Astrocyte of the cerebellum (primary cell): ENCODE measurements at regions not wholly inside any gene's neighbourhood (a gene's known extent, or its start where the extent isn't known, plus 50 kb on each side); places are given as distances from the start of the nearest gene placed in this dataset.
A peak's percentile ranks its signal among the peaks of the same experiment; 100 is the strongest.

ENCODE experiments used
- DNase-seq: peaks from one replicate; pipeline ENCODE4 v3.0.0-alpha.2; 2011; ENCODE audit warnings: low read depth
- H3K4me3 ChIP-seq: 2 replicates; pipeline ENCODE4 v1.5.1; 2011; ENCODE audit warnings: mild to moderate bottlenecking, low read depth, low read length, moderate library complexity
- in situ Hi-C: cut with HindIII; loops from 2 replicates; pipeline ENCODE4 v1.10.0; 2017; ENCODE audit warnings: low sequenced_read_pairs
- TF ChIP-seq, protein P1 (sequence below): IDR thresholded peaks from 2 replicates; pipeline ENCODE4 v1.5.1; 2012; ENCODE audit warnings: low read length, low read depth, moderate library complexity, mild to moderate bottlenecking; ENCODE audit errors: missing control alignments

DNA sequence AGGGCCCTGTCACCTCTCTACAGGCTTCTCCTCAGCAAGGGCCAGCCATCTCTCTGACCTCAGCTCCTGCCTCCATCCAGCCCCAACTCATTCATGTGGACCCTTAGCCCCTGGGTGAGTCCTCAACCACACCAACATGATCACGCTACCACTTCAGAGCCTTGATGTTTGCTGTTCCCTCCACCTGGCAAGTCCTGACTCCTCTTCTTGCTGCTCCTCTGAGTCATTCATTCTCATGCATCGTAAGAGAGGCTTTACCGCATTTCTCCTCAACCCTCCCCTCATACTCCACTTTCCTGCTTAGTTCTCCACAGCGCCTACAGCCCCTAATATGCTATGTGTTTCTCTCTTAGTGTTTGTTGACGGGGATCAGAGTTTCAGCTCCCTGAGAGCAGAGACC, 99.9 kb downstream of the C17orf67 start:
- H3K4me3 ChIP-seq = no peak overlapping the region
- TF ChIP-seq, protein P1, sequence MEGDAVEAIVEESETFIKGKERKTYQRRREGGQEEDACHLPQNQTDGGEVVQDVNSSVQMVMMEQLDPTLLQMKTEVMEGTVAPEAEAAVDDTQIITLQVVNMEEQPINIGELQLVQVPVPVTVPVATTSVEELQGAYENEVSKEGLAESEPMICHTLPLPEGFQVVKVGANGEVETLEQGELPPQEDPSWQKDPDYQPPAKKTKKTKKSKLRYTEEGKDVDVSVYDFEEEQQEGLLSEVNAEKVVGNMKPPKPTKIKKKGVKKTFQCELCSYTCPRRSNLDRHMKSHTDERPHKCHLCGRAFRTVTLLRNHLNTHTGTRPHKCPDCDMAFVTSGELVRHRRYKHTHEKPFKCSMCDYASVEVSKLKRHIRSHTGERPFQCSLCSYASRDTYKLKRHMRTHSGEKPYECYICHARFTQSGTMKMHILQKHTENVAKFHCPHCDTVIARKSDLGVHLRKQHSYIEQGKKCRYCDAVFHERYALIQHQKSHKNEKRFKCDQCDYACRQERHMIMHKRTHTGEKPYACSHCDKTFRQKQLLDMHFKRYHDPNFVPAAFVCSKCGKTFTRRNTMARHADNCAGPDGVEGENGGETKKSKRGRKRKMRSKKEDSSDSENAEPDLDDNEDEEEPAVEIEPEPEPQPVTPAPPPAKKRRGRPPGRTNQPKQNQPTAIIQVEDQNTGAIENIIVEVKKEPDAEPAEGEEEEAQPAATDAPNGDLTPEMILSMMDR = no peak
- in situ Hi-C loops = no loop called here
- DNase-seq = no peak

DNA sequence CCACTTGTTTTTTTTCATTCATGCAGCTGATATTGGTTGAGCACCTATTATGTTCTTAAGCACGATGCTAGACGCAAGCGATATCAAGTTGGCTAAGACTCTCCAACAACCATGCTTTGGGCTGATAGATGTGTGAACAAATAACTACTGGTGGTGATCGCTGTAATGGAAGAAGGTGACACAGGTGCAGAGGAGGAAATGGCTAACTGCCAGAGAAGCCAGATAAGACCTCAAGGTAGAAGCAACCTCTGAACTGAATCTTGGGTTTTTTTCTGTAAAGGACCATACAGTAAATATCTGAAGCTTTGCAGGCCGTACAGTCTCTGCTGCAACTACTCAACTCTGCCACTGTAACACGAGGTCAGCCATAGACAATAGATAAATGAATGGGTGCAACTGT, 97.9 kb downstream of the C17orf67 start:
- in situ Hi-C loops = no loop called here
- no peak for DNase-seq
- TF ChIP-seq, protein P1 = no peak
- no peak overlapping the region for H3K4me3 ChIP-seq

DNA sequence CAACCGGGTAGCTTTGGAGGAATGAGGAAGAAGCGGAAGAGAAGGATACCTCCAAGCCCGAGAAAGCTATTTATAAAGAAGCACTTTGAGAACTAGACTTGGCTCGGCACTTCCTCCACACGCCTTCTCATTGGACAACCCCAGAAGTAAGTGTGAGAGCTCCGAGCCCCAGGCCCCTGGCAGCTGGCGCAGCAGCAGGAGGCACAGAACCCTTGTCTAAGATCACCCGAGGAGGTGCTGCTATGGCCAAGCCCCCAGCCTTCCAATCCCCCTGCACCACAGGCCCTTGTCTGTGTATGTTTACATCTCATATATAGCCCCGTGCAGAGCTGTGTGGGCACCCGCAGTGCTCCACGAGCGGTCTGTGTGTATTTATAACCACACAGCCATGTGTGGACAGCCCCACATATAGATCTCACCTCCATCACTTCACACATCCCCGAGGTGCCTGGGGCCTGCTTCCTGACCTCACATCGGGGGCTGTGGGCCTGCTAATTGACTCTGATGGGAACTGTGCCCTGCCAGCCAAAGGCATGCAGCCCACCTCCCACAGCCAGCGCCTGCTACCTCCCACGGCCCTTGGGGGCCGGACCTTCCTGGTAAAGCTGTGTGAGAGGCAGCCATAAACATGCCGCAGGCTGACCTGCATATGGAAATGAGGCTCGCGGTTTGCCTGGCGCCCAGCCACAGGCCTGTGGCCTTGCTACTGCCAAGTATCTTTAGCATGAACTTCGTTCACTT, 96.1 kb downstream of the C17orf67 start:
- in situ Hi-C loops = no loop called here
- peak; percentile 84 for DNase-seq
- no peak overlapping the region for H3K4me3 ChIP-seq
- TF ChIP-seq, protein P1 = no peak

DNA sequence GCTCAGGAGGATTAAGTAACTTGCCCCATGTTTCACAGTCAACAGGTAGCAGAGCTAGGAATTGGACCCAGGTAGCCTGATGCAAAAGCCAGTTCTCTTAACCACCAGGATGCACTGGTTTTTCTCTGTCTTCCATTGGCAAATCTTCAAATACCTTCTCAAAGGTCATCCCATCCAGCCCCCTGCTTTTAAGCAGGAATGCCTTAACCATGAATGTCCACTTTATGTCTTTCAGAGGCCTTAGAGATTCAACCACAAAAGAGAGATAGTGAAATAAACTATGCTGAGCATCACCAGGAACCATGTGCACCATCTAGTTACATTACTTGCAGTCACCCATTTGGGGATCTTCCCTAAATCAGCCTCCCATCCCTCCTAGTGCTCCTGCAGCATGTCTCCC, 94.3 kb downstream of the C17orf67 start:
- DNase-seq = no peak
- in situ Hi-C loops = no loop called here
- no peak overlapping the region for H3K4me3 ChIP-seq
- TF ChIP-seq, protein P1 = no peak

DNA sequence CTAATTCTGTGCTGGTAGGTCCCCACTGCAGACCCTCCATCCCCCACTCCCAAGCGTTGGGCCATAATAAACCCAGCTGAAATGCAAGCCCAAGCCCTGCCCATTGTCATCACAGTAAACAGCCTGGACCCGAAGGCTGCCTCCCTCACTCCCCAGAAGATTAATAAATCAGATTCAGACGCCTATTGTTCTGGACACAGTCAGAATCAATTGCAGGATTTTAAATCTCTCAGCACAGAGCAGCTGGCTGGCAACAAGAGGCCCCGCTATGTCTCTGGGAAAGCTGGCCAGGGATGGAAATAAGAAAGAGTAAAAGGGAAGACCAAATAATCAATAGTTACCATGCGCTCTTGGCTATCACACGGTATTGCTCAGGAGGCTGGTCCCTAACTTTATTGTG, 93.9 kb downstream of the C17orf67 start:
- DNase-seq = no peak
- H3K4me3 ChIP-seq = no peak overlapping the region
- TF ChIP-seq, protein P1 = no peak
- in situ Hi-C loops = no loop called here

DNA sequence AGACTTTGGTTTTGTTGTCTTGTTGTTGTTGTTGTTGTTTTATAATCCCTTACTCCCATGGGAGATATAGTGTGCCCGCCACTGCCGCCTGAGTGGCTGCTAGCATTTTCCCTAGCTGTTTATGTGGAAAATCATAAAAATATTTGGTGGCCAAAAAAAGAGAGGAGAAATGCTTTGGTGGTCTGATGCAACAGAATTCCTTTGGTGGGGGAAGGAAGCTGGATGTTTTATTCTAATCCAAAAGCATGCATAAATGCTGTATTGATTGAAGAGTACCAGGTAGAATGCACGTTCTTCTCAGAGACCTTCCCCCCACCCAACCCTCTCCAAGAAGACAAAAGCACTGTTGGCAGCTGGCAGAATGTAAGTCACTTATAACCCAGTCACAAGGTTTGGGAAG, 93.2 kb downstream of the C17orf67 start:
- no peak for DNase-seq
- TF ChIP-seq, protein P1 = no peak
- no peak overlapping the region for H3K4me3 ChIP-seq
- in situ Hi-C loops = no loop called here
